ENCODE measurements at regions not wholly inside any gene's neighbourhood (a gene's known extent, or its start where the extent isn't known, plus 50 kb on each side); places are given as distances from the start of the nearest gene placed in this dataset.

DNA sequence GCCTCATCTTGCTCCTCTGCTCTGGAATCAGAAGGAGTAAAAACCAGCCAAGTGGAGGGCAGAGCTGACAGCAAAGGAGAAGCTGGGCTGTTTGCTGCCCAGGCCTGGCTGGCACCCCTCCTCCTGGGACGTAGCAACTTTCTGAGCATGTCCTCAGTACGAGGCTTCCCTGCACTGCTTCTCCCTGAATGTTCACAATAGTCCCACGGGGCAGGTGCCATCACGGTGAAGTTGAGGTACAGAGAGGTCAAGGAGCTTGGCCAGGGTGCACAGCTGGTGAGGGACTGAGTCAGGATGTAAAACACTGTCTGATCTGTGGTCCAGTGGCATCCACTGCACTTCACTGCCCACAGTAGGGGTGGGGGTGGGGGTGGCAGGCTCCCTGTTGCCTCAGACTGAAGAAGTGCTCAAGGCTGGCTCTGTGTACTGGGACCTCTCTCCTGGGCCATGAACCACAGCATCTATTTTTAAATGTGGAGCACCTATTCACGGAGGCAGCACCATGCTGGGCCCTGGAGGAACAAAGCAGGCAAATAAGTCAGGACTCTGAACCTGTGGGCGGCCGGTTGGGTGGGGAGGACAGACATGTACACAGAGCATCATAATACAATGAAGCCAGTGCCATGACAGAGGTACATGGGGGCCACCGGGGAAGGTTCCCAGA, 369.5 kb downstream of the SEC14L1 start (continued):
- TF ChIP-seq, protein P1, sequence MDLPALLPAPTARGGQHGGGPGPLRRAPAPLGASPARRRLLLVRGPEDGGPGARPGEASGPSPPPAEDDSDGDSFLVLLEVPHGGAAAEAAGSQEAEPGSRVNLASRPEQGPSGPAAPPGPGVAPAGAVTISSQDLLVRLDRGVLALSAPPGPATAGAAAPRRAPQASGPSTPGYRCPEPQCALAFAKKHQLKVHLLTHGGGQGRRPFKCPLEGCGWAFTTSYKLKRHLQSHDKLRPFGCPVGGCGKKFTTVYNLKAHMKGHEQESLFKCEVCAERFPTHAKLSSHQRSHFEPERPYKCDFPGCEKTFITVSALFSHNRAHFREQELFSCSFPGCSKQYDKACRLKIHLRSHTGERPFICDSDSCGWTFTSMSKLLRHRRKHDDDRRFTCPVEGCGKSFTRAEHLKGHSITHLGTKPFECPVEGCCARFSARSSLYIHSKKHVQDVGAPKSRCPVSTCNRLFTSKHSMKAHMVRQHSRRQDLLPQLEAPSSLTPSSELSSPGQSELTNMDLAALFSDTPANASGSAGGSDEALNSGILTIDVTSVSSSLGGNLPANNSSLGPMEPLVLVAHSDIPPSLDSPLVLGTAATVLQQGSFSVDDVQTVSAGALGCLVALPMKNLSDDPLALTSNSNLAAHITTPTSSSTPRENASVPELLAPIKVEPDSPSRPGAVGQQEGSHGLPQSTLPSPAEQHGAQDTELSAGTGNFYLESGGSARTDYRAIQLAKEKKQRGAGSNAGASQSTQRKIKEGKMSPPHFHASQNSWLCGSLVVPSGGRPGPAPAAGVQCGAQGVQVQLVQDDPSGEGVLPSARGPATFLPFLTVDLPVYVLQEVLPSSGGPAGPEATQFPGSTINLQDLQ (CRISPR knock-in tag; IDR thresholded peaks at IDR 0.05) = no peak
- TF ChIP-seq HNF4G (IDR thresholded peaks at IDR 0.05; ENCODE audit: borderline replicate concordance, low read depth, low read length) (no peak), HNF4G (CRISPR knock-in tag; IDR thresholded peaks at IDR 0.05; ENCODE audit: borderline replicate concordance, low read depth) (no peak), PHF8 (CRISPR knock-in tag; IDR thresholded peaks at IDR 0.05) (no peak), XBP1 (CRISPR knock-in tag; IDR thresholded peaks at IDR 0.05) (no peak), ZNF746 (CRISPR knock-in tag; IDR thresholded peaks at IDR 0.05) (no peak), GZF1 (CRISPR knock-in tag; IDR thresholded peaks at IDR 0.05) (no peak), ZNF343 (CRISPR knock-in tag; IDR thresholded peaks at IDR 0.05) (no peak), DPF2 (CRISPR knock-in tag; IDR thresholded peaks at IDR 0.05; ENCODE audit: borderline replicate concordance, low read depth) (0 out of 2 replicates have a peak, but pooled peaks have one; percentile 34), ZNF644 (CRISPR knock-in tag; IDR thresholded peaks at IDR 0.05; ENCODE audit: low read depth) (peak; percentile 49; the same call in 1 of the 2 replicates), ZNF773 (CRISPR knock-in tag; IDR thresholded peaks at IDR 0.05; ENCODE audit: borderline replicate concordance) (no peak), FOXP1 (IDR thresholded peaks at IDR 0.05) (no peak), FOXP1 (CRISPR knock-in tag; IDR thresholded peaks at IDR 0.05) (peak; percentile 3; the same call in 1 of the 2 replicates), ZNF430 (CRISPR knock-in tag; IDR thresholded peaks at IDR 0.05) (no peak), FOXM1 (CRISPR knock-in tag; IDR thresholded peaks at IDR 0.05) (no peak), ZNF768 (CRISPR knock-in tag; IDR thresholded peaks at IDR 0.05) (peak; percentile 94), ZNF7 (CRISPR knock-in tag; IDR thresholded peaks at IDR 0.05) (no peak), NFE2 (CRISPR knock-in tag; IDR thresholded peaks at IDR 0.05) (no peak)
- TF ChIP-seq, protein P2, sequence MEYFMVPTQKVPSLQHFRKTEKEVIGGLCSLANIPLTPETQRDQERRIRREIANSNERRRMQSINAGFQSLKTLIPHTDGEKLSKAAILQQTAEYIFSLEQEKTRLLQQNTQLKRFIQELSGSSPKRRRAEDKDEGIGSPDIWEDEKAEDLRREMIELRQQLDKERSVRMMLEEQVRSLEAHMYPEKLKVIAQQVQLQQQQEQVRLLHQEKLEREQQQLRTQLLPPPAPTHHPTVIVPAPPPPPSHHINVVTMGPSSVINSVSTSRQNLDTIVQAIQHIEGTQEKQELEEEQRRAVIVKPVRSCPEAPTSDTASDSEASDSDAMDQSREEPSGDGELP (IDR thresholded peaks at IDR 0.05; ENCODE audit: borderline replicate concordance, low read depth) = no peak
- TF ChIP-seq, protein P3, sequence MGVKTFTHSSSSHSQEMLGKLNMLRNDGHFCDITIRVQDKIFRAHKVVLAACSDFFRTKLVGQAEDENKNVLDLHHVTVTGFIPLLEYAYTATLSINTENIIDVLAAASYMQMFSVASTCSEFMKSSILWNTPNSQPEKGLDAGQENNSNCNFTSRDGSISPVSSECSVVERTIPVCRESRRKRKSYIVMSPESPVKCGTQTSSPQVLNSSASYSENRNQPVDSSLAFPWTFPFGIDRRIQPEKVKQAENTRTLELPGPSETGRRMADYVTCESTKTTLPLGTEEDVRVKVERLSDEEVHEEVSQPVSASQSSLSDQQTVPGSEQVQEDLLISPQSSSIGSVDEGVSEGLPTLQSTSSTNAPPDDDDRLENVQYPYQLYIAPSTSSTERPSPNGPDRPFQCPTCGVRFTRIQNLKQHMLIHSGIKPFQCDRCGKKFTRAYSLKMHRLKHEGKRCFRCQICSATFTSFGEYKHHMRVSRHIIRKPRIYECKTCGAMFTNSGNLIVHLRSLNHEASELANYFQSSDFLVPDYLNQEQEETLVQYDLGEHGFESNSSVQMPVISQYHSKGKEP (CRISPR knock-in tag; IDR thresholded peaks at IDR 0.05) = no peak
- TF ChIP-seq, protein P4, sequence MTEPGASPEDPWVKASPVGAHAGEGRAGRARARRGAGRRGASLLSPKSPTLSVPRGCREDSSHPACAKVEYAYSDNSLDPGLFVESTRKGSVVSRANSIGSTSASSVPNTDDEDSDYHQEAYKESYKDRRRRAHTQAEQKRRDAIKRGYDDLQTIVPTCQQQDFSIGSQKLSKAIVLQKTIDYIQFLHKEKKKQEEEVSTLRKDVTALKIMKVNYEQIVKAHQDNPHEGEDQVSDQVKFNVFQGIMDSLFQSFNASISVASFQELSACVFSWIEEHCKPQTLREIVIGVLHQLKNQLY (CRISPR knock-in tag; IDR thresholded peaks at IDR 0.05) = 0 out of 2 replicates have a peak, but pooled peaks have one; percentile 22
- TF ChIP-seq, protein P5, sequence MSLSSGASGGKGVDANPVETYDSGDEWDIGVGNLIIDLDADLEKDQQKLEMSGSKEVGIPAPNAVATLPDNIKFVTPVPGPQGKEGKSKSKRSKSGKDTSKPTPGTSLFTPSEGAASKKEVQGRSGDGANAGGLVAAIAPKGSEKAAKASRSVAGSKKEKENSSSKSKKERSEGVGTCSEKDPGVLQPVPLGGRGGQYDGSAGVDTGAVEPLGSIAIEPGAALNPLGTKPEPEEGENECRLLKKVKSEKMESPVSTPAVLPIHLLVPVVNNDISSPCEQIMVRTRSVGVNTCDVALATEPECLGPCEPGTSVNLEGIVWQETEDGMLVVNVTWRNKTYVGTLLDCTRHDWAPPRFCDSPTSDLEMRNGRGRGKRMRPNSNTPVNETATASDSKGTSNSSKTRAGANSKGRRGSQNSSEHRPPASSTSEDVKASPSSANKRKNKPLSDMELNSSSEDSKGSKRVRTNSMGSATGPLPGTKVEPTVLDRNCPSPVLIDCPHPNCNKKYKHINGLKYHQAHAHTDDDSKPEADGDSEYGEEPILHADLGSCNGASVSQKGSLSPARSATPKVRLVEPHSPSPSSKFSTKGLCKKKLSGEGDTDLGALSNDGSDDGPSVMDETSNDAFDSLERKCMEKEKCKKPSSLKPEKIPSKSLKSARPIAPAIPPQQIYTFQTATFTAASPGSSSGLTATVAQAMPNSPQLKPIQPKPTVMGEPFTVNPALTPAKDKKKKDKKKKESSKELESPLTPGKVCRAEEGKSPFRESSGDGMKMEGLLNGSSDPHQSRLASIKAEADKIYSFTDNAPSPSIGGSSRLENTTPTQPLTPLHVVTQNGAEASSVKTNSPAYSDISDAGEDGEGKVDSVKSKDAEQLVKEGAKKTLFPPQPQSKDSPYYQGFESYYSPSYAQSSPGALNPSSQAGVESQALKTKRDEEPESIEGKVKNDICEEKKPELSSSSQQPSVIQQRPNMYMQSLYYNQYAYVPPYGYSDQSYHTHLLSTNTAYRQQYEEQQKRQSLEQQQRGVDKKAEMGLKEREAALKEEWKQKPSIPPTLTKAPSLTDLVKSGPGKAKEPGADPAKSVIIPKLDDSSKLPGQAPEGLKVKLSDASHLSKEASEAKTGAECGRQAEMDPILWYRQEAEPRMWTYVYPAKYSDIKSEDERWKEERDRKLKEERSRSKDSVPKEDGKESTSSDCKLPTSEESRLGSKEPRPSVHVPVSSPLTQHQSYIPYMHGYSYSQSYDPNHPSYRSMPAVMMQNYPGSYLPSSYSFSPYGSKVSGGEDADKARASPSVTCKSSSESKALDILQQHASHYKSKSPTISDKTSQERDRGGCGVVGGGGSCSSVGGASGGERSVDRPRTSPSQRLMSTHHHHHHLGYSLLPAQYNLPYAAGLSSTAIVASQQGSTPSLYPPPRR (CRISPR knock-in tag; IDR thresholded peaks at IDR 0.05; ENCODE audit: borderline replicate concordance) = peak; percentile 46; the same call in 1 of the 2 replicates

All from HepG2 (cell line).